ENCODE measurements at regions not wholly inside any gene's neighbourhood (a gene's known extent, or its start where the extent isn't known, plus 50 kb on each side); places are given as distances from the start of the nearest gene placed in this dataset.
"Not testable (repeated sequence)": the region's sequence is repeated elsewhere in the genome, so short reads cannot be mapped to it uniquely, and the experiment has no call there.

DNA sequence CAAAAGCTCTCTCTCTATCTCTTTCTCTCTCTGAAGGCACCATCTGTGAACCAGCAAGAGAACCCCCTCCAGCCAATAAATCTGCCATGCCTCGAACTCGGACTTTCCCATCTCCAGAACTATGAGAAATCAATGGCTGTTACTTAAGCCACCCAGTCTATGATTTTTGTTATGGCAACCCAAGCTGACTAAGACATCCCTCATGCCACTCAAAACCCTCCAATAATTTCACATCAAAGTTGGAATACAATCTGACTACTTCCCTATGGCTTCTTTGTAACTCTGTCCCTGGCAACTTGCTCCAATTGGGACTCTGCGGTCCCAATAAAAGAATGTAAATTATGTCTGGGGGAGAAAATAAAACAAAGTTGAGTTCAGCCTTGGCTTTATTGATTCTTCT is 265.7 kb downstream of the SHOX start:
- peaks cover 0 to 56% (median 9%) of the 10 kb centered on the region in 11 donors for H3K9me3 ChIP-seq
- no peak for ATAC-seq
- no peak for DNase-seq
- WGBS, 2 donors: 76 to 80% methylated on average over 3 of the region's 3 CpGs
- no peaks in the 10 kb centered on the region for H3K27me3 ChIP-seq
- TF ChIP-seq, protein P1, sequence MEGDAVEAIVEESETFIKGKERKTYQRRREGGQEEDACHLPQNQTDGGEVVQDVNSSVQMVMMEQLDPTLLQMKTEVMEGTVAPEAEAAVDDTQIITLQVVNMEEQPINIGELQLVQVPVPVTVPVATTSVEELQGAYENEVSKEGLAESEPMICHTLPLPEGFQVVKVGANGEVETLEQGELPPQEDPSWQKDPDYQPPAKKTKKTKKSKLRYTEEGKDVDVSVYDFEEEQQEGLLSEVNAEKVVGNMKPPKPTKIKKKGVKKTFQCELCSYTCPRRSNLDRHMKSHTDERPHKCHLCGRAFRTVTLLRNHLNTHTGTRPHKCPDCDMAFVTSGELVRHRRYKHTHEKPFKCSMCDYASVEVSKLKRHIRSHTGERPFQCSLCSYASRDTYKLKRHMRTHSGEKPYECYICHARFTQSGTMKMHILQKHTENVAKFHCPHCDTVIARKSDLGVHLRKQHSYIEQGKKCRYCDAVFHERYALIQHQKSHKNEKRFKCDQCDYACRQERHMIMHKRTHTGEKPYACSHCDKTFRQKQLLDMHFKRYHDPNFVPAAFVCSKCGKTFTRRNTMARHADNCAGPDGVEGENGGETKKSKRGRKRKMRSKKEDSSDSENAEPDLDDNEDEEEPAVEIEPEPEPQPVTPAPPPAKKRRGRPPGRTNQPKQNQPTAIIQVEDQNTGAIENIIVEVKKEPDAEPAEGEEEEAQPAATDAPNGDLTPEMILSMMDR (IDR thresholded peaks at IDR 0.05): no peak
- no peaks in the 10 kb centered on the region for H3K4me1 ChIP-seq
- no peak overlapping the region for H3K27ac ChIP-seq
- no peaks in the 10 kb centered on the region for H3K36me3 ChIP-seq
- intact Hi-C loops (cut with DNase I): no loop called here
- no peak overlapping the region for H3K4me3 ChIP-seq

DNA sequence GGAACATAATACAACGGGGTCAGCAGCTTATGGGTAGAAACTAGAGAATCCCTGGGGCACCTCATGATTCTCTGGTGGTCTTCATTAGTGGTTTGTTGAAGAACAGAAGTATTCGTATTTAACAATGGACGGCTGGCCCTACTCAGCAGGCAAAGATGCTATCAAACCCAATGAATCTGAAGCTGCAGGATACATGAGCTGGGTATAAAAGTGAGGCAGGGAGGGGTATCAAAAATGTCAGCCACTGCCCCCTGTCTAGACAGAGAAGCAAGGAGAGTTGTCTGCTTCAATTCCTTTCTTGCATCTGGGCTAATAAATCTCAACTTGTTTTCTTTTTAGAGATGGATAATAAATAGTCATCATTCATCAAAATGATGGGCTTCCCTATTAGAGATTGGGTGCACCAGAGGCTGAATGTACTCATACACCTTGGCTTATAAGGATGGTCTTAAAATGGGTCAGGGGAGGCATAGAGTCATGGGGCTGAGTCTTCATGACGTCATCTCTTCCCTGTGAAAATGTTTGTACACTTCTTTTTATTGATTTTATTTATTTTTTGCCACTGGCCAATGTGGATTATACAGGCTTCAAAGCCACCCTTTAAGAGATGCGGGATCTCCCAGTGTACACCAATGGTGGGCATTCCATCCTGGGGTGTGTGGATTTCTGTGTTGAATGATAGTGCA is 259.5 kb downstream of the SHOX start:
- DNase-seq (no peak), ATAC-seq (no peak)
- 75 to 82% methylated on average over 5 of the region's 5 CpGs for WGBS, 2 donors
- Histone ChIP-seq H3K27me3 (no peaks in the 10 kb centered on the region), H3K4me1 (no peaks in the 10 kb centered on the region), H3K4me3 (no peak overlapping the region), H3K27ac (no peak overlapping the region), H3K36me3 (no peaks in the 10 kb centered on the region), H3K9me3 (peaks cover 0 to 64% (median 14%) of the 10 kb centered on the region in 11 donors)
- intact Hi-C loops (cut with DNase I): no loop called here
- TF ChIP-seq, protein P1 (IDR thresholded peaks at IDR 0.05): no peak

DNA sequence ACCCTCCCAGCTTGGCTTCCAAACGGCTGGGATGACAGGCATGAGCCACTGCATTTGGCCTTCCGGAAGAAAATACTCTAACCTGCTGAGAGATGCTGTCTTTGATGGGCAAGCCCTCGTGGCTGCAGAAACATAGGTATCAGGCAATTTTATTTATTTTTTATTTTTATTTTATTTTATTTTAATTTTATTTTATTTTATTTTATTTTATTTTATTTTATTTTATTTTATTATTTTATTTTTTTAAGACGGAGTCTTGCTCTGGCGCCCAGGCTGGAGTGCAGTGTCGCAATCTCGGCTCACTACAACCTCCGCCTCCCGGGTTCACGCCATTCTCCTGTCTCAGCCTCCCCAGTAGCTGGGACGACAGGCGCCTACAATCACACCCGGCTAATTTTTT is 257.1 kb downstream of the SHOX start:
- H3K4me1 ChIP-seq; H3K36me3 ChIP-seq; H3K27me3 ChIP-seq; H3K4me3 ChIP-seq; ATAC-seq; intact Hi-C loops (cut with DNase I); H3K27ac ChIP-seq; DNase-seq: not testable (repeated sequence)
- WGBS, 2 donors: 89 to 90% methylated on average over 13 of the region's 13 CpGs
- peaks cover 0 to 54% (median 11%) of the 10 kb centered on the region in 11 donors for H3K9me3 ChIP-seq

DNA sequence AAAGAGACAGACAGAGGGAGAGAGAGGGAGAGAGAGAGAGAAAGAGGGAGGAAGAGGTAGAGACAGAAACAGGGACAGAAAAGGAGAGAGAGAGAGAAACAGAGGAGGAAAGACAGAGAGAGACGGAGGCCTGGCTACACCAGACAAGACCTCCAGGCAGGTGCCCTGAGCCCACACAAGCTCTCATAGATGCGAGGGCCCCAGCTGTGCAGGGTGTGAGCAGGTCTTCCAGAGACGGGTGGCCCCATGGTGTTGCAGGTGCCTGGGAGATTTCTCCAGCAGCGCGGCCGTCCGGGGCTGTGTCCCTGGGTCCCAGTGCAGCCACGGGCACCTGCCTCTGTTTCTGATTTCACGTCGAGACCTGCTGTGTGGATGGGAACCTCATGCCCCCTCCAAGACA is 253.0 kb downstream of the SHOX start:
- DNase-seq (no peak), ATAC-seq (no peak)
- H3K36me3 ChIP-seq: no peaks in the 10 kb centered on the region
- WGBS, 2 donors: 49 to 60% methylated on average over 10 of the region's 10 CpGs
- H3K4me3 ChIP-seq: no peak overlapping the region
- no peaks in the 10 kb centered on the region for H3K4me1 ChIP-seq
- TF ChIP-seq, protein P1 (IDR thresholded peaks at IDR 0.05): no peak
- intact Hi-C loops (cut with DNase I): no loop called here
- peaks cover 0 to 25% (median 0%) of the 10 kb centered on the region in 11 donors for H3K9me3 ChIP-seq
- no peaks in the 10 kb centered on the region for H3K27me3 ChIP-seq
- no peak overlapping the region for H3K27ac ChIP-seq

DNA sequence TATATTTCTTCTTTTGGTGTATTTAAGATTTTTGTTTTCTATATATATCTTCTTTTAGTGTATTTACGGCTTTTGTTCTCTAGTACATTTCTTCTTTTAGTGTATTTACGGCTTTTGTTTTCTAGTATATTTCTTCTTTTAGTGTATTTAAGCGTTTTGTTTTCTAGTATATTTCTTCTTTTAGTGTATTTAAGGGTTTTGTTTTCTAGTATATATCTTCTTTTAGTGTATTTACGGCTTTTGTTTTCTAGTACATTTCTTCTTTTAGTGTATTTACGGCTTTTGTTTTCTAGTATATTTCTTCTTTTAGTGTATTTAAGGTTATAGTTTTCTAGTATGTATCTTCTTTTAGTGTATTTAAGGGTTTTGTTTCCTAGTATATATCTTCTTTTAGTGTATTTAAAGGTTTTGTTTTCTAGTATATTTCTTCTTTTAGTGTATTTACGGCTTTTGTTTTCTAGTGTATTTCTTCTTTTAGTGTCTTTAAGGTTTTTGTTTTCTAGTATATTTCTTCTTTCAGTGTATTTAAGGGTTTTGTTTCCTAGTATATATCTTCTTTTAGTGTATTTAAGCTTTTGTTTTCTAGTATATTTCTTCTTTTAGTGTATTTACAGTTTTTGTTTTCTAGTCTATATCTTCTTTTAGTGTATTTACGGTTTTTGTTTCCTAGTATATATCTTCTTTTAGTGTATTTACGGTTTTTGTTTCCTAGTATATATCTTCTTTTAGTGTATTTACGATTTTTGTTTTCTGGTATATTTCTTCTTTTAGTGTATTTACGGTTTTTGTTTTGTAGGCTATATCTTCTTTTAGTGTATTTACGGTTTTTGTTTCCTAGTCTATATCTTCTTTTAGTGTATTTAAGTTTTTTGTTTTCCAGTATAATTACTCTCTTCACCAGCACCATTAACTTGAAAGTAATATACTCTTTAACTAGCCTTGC is 249.4 kb downstream of the SHOX start:
- H3K36me3 ChIP-seq; H3K27ac ChIP-seq; H3K4me1 ChIP-seq; H3K27me3 ChIP-seq; intact Hi-C loops (cut with DNase I); H3K4me3 ChIP-seq; ATAC-seq; DNase-seq: not testable (repeated sequence)
- H3K9me3 ChIP-seq: peaks cover 0 to 21% (median 0%) of the 10 kb centered on the region in 11 donors
- WGBS, 2 donors: 44 to 55% methylated on average over 11 of the region's 11 CpGs
